ENCODE measurements at regions not wholly inside any gene's neighbourhood (a gene's known extent, or its start where the extent isn't known, plus 50 kb on each side); places are given as distances from the start of the nearest gene placed in this dataset.
"Not testable (repeated sequence)": the region's sequence is repeated elsewhere in the genome, so short reads cannot be mapped to it uniquely, and the experiment has no call there.

- no peak for DNase-seq
Measured at GRCh38 chr6:14509120-14509519, 391.5 kb downstream of the CD83 start.

- DNase-seq, result no peak
Measured at GRCh38 chr6:14510038-14510437, 392.5 kb downstream of the CD83 start.

GRCh38 chr6:14511061-14511586 lies 393.6 kb downstream of the CD83 start:
- DNase-seq, result no peak

GRCh38 chr6:14512246-14512645 lies 394.7 kb downstream of the CD83 start:
- DNase-seq, result no peak

- peak; percentile 20 for DNase-seq
Measured at GRCh38 chr6:14513496-14514393, 396.2 kb downstream of the CD83 start.

GRCh38 chr6:14516956-14517355 lies 399.4 kb downstream of the CD83 start:
- DNase-seq, result no peak

- DNase-seq, result no peak
Measured at GRCh38 chr6:14517516-14518105, 400.0 kb downstream of the CD83 start.

GRCh38 chr6:14518515-14519217 lies 401.1 kb downstream of the CD83 start:
- DNase-seq, result peak; percentile 74

- no peak for DNase-seq
Measured at GRCh38 chr6:14520029-14520428, 402.5 kb downstream of the CD83 start.

GRCh38 chr6:14520536-14520935 lies 403.0 kb downstream of the CD83 start:
- no peak for DNase-seq

- no peak for DNase-seq
Measured at GRCh38 chr6:14521141-14521540, 403.6 kb downstream of the CD83 start.

- not testable (repeated sequence) for DNase-seq
Measured at GRCh38 chr6:14521861-14522260, 404.3 kb downstream of the CD83 start.

- DNase-seq, result peak; percentile 64
Measured at GRCh38 chr6:14524319-14524718, 406.7 kb downstream of the CD83 start.

GRCh38 chr6:14530385-14530784 lies 412.8 kb downstream of the CD83 start:
- no peak for DNase-seq

GRCh38 chr6:14533446-14533845 lies 415.9 kb downstream of the CD83 start:
- DNase-seq, result no peak

- DNase-seq, result no peak
Measured at GRCh38 chr6:14537030-14537429, 419.5 kb downstream of the CD83 start.

GRCh38 chr6:14540276-14540675 lies 422.7 kb downstream of the CD83 start:
- no peak for DNase-seq

GRCh38 chr6:14540810-14541540 lies 423.4 kb downstream of the CD83 start:
- no peak for DNase-seq

GRCh38 chr6:14542670-14543366 lies 425.2 kb downstream of the CD83 start:
- peak; percentile 65 for DNase-seq

- no peak for DNase-seq
Measured at GRCh38 chr6:14543971-14544585, 426.5 kb downstream of the CD83 start.

- no peak for DNase-seq
Measured at GRCh38 chr6:14544666-14545065, 427.1 kb downstream of the CD83 start.

- DNase-seq, result no peak
Measured at GRCh38 chr6:14545496-14545895, 427.9 kb downstream of the CD83 start.

Measured in fibroblast of skin of right quadriceps (primary cell).